Gastrocnemius medialis (tissue), 4 donors: ENCODE measurements at regions not wholly inside any gene's neighbourhood (a gene's known extent, or its start where the extent isn't known, plus 50 kb on each side); places are given as distances from the start of the nearest gene placed in this dataset.

ENCODE experiments used
- POLR2A ChIP-seq, 2 donors: fragments of 450-650 bp; IDR thresholded peaks; one replicate each; pipeline ENCODE4 v1.6.1; 2017; ENCODE audit warnings: antibody characterized with exemption in 2 of 2, mild to moderate bottlenecking in 2 of 2, moderate library complexity in 2 of 2
- TF ChIP-seq, protein P1 (sequence below), 5 experiments: fragments of 450-650 bp in 3 of 5; fragments of 200-600 bp in 2 of 5; sonication (generic) in 2 of 5; IDR thresholded peaks in 4 of 5; conservative IDR thresholded peaks in 1 of 5; 1 replicate in 4 of 5; 2 replicates in 1 of 5; pipeline ENCODE4 v1.5.1; 2016 to 2019; ENCODE audit warnings: antibody characterized with exemption in 5 of 5, mild to moderate bottlenecking in 3 of 5, moderate library complexity in 3 of 5

DNA sequence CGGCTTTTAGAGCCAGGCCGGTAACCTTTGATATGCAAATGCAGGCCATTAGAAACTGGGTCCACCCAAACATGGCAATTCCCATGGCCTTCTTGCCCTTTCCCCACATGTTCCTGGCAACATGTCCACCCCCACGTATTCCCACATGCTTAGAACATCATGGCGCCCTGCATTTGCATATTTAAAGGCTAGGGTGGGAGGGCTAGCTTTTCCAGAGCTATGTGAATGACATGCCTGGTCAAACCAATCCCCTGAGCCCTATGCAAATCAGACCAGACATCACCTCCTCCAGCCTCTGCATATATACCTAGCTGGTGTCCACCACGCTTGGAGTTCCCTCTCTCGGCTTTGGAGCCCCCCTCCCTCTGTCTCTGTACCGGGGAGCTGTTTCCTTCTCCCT lies 481.9 kb downstream of the CDH2 start:
- no peak for TF ChIP-seq POLR2A (IDR thresholded peaks at IDR 0.05)
- TF ChIP-seq, protein P1, sequence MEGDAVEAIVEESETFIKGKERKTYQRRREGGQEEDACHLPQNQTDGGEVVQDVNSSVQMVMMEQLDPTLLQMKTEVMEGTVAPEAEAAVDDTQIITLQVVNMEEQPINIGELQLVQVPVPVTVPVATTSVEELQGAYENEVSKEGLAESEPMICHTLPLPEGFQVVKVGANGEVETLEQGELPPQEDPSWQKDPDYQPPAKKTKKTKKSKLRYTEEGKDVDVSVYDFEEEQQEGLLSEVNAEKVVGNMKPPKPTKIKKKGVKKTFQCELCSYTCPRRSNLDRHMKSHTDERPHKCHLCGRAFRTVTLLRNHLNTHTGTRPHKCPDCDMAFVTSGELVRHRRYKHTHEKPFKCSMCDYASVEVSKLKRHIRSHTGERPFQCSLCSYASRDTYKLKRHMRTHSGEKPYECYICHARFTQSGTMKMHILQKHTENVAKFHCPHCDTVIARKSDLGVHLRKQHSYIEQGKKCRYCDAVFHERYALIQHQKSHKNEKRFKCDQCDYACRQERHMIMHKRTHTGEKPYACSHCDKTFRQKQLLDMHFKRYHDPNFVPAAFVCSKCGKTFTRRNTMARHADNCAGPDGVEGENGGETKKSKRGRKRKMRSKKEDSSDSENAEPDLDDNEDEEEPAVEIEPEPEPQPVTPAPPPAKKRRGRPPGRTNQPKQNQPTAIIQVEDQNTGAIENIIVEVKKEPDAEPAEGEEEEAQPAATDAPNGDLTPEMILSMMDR (IDR thresholded peaks at IDR 0.05 in 4 of 5, conservative IDR thresholded peaks at IDR 0.05 in 1 of 5): no peak
